SJCRH30 (cell line): ENCODE measurements at regions not wholly inside any gene's neighbourhood (a gene's known extent, or its start where the extent isn't known, plus 50 kb on each side); places are given as distances from the start of the nearest gene placed in this dataset.
"Not testable (repeated sequence)": the region's sequence is repeated elsewhere in the genome, so short reads cannot be mapped to it uniquely, and the experiment has no call there.

ENCODE experiments used
- DNase-seq, 2 experiments: peaks; one replicate each; pipeline ENCODE4 v3.0.0-alpha.2; 2015 to 2020
- H3K27ac ChIP-seq: fragments of 250-450 bp; sonication (Bioruptor Pico); 2 replicates; pipeline ENCODE4 v1.5.1; 2020; ENCODE audit warnings: mild to moderate bottlenecking, moderate library complexity
- H3K27me3 ChIP-seq: fragments of 250-450 bp; sonication (Bioruptor Pico); 2 replicates; pipeline ENCODE4 v1.5.1; 2020; ENCODE audit warnings: mild to moderate bottlenecking, moderate library complexity
- H3K36me3 ChIP-seq: fragments of 250-450 bp; sonication (Bioruptor Pico); 2 replicates; pipeline ENCODE4 v1.5.1; 2020; ENCODE audit warnings: mild to moderate bottlenecking, moderate library complexity
- H3K4me1 ChIP-seq: fragments of 250-450 bp; sonication (Bioruptor Pico); 2 replicates; pipeline ENCODE4 v1.5.1; 2020; ENCODE audit warnings: mild to moderate bottlenecking, moderate library complexity
- H3K4me3 ChIP-seq: fragments of 250-450 bp; sonication (Bioruptor Pico); 2 replicates; pipeline ENCODE4 v1.5.1; 2020; ENCODE audit warnings: mild to moderate bottlenecking, moderate library complexity
- H3K9me3 ChIP-seq: fragments of 250-450 bp; sonication (Bioruptor Pico); replicated peaks from 2 replicates; pipeline ENCODE4 v1.5.1; 2020; ENCODE audit warnings: mild to moderate bottlenecking, moderate library complexity

DNA sequence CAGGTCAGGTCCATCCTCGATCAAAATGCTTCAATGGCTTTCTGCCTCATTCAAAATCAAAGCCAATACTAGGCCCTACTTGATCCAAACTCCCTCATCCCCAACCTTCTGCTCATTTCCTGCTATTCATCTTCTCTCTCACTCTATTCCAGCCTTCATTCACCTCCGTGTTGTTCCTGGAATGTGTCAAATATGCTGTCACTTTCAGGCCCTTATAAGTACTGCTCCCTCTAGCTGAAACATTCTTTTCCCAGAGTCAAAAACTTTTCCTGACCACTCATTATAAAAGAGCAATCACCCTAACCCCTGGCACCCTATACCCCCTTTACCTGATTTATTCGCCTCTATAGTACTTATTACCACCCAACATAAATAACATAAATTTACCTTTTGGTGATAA, 303.7 kb upstream of the PMFBP1 start:
- no peak for DNase-seq
- Histone ChIP-seq H3K4me1 (peaks cover 8% of the 10 kb centered on the region; the same call in 1 of the 2 replicates), H3K27ac (no peak overlapping the region)

DNA sequence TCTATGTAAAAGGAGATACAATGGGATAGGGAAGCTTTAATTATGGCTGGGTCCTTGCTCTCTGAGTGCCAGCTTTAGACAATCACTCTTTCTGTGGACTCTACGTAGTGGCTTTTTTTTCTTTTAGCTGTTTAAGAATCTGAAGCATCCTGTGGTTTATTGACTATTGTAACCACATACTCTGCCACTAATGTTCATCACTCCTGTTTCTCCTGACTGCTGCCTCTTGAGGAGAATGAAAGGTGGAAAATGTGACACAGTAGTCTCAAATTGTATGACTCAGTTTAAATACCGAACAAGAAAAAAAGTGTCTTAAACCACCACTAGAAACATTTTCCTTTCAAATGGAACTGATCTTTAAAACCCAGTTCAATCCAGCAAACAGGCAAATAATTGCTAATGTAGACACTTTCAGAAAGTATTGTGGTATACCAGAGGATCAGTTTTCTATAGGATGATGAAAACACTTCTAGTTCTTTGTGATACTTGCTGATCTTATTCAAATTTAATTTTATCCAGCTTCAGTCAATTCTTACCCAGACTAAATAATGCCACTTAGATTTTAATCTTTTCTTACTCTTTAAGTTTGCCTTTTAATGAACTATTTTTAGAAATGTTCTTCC, 302.7 kb upstream of the PMFBP1 start:
- Histone ChIP-seq H3K27ac (no peak overlapping the region), H3K36me3 (no peaks in the 10 kb centered on the region), H3K4me3 (no peak overlapping the region), H3K9me3 (no peaks in the 10 kb centered on the region), H3K27me3 (no peaks in the 10 kb centered on the region), H3K4me1 (peaks cover 13% of the 10 kb centered on the region)
- peak; percentile 4 to 41 for DNase-seq

More for the DNA sequence above, 303.7 kb upstream of the PMFBP1 start:
- H3K4me3 ChIP-seq, result no peak overlapping the region
- H3K27me3 ChIP-seq, result no peaks in the 10 kb centered on the region
- H3K9me3 ChIP-seq, result no peaks in the 10 kb centered on the region
- H3K36me3 ChIP-seq, result no peaks in the 10 kb centered on the region

DNA sequence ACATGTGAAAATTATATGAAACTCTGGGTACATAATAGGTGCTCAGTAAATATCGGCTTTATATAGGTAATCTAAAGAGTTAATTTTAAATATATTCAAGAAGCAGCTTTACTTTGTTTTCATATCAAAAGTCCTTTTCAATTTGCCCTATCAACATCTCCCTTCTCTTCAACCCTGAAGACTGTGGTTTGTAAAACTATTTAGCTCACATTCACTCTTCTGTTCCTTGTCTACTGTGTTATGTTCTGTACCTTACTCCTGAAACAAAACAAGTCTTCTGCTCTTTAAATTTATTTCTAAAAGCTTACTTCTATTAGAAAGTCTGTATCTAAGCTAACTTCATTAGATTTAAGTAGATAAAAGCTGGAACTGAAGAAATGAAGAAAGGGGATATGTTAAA, 301.7 kb upstream of the PMFBP1 start:
- peaks cover 13% of the 10 kb centered on the region for H3K4me1 ChIP-seq
- no peaks in the 10 kb centered on the region for H3K27me3 ChIP-seq
- no peak for DNase-seq
- H3K4me3 ChIP-seq, result no peak overlapping the region
- H3K36me3 ChIP-seq, result no peaks in the 10 kb centered on the region
- no peaks in the 10 kb centered on the region for H3K9me3 ChIP-seq
- H3K27ac ChIP-seq, result no peak overlapping the region

DNA sequence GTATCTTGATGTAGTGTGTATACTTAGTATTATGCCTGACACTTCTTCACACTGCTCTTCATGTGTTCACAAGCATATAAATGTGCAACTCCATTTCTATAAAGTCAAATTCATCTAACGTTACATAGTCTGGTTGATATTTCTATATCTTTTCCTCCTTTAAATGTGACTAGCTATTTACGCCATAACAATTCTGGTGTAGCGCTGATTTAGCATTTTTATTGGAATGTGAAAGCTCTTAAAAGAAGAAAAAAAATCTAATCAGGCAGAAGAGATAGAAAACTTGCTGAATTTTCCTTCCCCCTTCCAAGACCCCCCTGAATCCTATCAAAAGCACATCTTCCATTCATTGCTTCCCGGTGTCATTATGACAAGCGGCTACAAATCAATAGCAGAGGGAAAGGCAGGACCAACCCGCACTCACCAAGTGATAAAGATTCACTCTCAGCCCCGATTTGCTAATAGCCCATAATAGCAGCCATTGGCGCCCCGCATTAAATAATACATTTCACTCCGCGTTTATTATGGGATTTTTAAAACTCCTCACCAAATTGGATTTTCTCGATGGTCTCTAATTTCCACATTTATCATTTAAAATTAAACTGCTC, 299.5 kb upstream of the PMFBP1 start:
- Histone ChIP-seq H3K9me3 (no peaks in the 10 kb centered on the region), H3K27ac (no peak overlapping the region), H3K27me3 (no peaks in the 10 kb centered on the region), H3K36me3 (no peaks in the 10 kb centered on the region), H3K4me1 (peaks cover 13% of the 10 kb centered on the region), H3K4me3 (no peak overlapping the region)
- no peak for DNase-seq

DNA sequence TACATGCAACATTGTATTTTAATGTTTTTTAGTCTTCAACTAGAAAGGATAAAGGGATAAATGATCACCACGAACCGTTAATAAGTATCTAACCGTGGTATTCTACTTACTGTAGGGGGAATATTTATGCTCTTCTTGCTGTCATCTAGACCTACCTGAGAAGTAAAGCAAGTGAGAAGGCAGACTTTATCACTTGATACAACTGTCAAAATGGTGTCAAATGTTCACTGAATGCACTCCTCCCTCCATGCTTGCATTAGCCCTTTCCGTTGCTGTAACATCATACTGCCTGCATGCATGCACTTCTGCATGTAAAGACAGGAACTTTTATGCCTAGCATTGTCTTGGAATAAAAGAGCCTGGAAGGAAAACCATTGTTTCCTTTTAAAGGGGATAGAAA, 298.6 kb upstream of the PMFBP1 start:
- DNase-seq, result no peak
- Histone ChIP-seq H3K4me3 (no peak overlapping the region), H3K27me3 (no peaks in the 10 kb centered on the region), H3K9me3 (no peaks in the 10 kb centered on the region), H3K4me1 (peaks cover 13% of the 10 kb centered on the region), H3K36me3 (no peaks in the 10 kb centered on the region), H3K27ac (peak overlapping the region; percentile 22; the same call in 1 of the 2 replicates)

DNA sequence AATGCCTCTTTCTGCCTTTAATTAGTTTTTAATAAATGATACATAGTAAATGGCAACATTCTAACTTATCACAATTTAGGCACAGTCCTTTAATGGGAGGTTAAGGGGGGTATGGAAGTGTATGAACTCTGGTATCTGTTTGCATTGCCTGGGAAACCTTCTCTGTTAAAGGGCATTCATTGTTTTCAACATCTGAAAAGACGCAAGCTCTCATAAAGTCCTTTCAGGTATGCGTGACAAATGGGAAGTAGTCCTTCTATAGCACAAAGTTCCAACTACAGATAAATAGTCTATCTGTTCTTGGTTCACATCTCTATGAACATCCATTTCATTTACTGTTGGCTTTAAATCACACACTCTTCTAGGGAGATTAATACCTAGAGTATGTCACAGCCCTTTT, 298.0 kb upstream of the PMFBP1 start:
- H3K9me3 ChIP-seq, result no peaks in the 10 kb centered on the region
- H3K27me3 ChIP-seq, result no peaks in the 10 kb centered on the region
- H3K4me1 ChIP-seq, result peaks cover 13% of the 10 kb centered on the region
- DNase-seq, result peak in 1 of 2 experiments; percentile 59
- H3K4me3 ChIP-seq, result no peak overlapping the region
- peak overlapping the region; percentile 22; the same call in 1 of the 2 replicates for H3K27ac ChIP-seq
- H3K36me3 ChIP-seq, result no peaks in the 10 kb centered on the region

DNA sequence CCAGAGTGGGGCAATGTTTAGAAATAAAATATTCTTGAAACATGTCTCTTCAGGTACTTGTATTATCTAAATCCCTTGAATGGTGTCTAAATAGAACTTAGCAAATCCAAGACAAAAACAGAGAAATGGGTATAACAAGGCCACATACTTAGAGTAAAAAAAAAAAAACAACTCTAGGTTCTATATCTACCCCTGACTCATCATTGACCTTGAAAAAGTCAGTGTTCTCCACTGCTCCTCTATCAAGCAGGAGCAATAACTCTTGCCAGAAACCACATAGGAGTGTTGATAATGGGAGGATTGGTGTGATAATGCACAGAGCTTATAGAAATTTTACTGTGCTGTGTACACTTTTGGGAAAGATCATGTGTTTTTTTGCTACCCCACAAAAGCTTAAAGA, 296.6 kb upstream of the PMFBP1 start:
- peak in 1 of 2 experiments; percentile 8 for DNase-seq
- Histone ChIP-seq H3K4me3 (no peak overlapping the region), H3K27ac (no peak overlapping the region), H3K9me3 (no peaks in the 10 kb centered on the region), H3K4me1 (peaks cover 5% of the 10 kb centered on the region), H3K36me3 (no peaks in the 10 kb centered on the region), H3K27me3 (no peaks in the 10 kb centered on the region)

DNA sequence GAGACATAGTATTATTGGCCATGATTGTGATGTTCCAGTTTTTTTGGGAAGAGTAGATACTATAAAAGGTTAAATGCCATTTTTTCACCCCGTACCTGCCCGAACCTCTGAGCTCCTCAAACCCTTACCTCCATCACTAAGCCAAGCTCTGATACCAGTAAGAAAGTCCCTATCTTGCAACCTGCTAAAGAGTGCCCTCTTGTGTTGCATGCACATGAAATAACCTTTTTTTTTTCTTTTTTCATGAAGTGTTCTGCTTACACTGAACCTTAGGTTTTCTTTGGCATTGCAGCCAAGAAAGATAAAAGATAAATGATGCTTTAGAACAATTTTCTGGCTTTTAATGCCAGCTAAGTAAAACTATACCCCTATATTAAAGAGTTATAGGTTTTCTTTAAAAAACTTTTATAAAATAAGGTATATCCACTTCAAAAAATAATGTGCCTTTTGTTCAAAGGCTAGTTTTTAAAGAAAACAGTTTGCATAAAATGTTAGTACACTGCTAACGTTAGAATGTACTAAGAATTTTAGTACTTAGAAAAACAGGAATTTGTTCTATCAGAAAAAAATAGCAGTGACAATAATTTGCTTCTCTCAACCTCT, 295.3 kb upstream of the PMFBP1 start:
- Histone ChIP-seq H3K36me3 (no peaks in the 10 kb centered on the region), H3K27me3 (no peaks in the 10 kb centered on the region)
- DNase-seq, result peak in 1 of 2 experiments; percentile 44

DNA sequence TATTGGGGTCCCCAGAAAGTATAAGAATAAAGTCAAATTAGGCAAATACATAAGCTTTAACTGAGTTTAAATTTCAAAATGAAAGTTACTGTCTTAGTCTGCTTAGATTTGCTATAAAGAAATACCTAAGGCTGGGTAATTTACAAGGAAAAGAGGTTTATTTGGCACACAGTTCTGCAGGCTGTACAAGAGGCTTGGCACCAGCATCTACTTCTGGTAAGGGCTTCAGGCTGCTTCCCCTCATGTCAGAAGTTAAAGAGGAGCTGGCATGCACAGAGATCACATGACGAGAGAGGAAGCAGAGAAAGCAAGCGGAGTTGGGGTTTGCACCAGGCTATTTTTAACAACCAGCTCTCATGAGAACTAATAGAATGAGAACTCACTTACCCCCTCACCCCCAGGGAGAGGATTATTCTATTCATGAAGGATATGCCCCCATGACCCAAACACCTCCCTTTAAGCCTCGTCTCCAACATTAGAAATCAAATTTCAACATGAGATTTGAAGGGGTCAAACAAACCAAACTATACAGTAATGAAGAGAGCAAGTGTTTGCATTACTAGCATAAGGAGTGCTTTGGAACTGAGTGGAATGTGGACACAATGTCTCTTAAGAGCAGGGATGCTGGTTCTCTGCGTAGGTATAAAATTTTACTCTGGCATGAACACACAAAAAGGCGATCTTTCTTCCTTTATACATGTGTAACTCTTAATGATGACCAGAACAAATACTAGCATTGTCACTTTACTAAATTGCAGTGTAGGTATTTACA, 292.8 kb upstream of the PMFBP1 start:
- H3K36me3 ChIP-seq, result no peaks in the 10 kb centered on the region

More for the DNA sequence above, 295.3 kb upstream of the PMFBP1 start:
- H3K4me3 ChIP-seq, result no peak overlapping the region
- peaks cover 5% of the 10 kb centered on the region for H3K4me1 ChIP-seq
- H3K27ac ChIP-seq, result no peak overlapping the region
- H3K9me3 ChIP-seq, result no peaks in the 10 kb centered on the region

DNA sequence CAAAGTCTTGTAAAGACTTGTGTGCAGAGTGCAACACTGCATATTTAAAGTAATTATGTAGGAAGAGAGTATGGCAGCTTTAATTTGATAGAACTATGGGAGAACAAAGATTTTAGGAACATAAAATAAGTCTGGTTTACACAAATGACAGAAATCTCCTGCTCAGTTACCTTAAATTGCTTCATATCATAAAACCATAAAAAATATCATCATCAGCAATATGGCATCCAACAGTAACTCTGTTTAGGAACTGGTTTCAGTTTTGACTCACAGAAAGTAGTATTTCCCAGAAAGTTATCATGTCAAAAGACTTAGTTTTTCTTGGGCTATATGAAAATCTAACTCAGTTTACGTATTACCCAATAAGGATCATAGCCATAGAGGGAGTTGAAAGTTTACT, 292.1 kb upstream of the PMFBP1 start:
- DNase-seq, result no peak

More for the DNA sequence above, 292.8 kb upstream of the PMFBP1 start:
- Histone ChIP-seq H3K9me3 (no peaks in the 10 kb centered on the region), H3K4me3 (no peak overlapping the region), H3K4me1 (peaks cover 2% of the 10 kb centered on the region), H3K27me3 (no peaks in the 10 kb centered on the region), H3K27ac (no peak overlapping the region)
- no peak for DNase-seq

DNA sequence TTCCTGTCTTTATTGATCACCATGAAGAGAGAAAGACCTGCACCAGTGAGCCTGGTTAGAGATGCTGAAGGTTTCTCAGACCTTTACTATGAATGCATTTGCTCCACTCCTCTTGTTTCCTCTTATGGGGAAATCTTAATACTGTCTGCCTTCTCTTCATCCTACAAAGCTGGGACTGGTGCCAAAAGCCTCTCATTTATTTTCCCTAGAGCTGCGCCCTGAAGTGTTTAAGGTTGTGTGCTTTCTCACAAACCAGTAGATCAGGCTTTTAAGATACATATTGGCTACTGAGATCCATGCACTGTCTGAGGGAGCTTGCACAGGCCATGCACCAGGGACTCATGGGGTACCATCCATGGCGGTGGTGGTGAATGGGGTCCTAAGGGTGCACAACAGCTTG, 286.1 kb upstream of the PMFBP1 start:
- Histone ChIP-seq H3K9me3 (no peaks in the 10 kb centered on the region), H3K27me3 (no peaks in the 10 kb centered on the region), H3K4me1 (no peaks in the 10 kb centered on the region), H3K27ac (no peak overlapping the region), H3K36me3 (no peaks in the 10 kb centered on the region), H3K4me3 (no peak overlapping the region)
- no peak for DNase-seq

More for the DNA sequence above, 292.1 kb upstream of the PMFBP1 start:
- Histone ChIP-seq H3K4me1 (no peaks in the 10 kb centered on the region), H3K27ac (no peak overlapping the region), H3K9me3 (no peaks in the 10 kb centered on the region), H3K4me3 (no peak overlapping the region), H3K27me3 (no peaks in the 10 kb centered on the region), H3K36me3 (no peaks in the 10 kb centered on the region)

DNA sequence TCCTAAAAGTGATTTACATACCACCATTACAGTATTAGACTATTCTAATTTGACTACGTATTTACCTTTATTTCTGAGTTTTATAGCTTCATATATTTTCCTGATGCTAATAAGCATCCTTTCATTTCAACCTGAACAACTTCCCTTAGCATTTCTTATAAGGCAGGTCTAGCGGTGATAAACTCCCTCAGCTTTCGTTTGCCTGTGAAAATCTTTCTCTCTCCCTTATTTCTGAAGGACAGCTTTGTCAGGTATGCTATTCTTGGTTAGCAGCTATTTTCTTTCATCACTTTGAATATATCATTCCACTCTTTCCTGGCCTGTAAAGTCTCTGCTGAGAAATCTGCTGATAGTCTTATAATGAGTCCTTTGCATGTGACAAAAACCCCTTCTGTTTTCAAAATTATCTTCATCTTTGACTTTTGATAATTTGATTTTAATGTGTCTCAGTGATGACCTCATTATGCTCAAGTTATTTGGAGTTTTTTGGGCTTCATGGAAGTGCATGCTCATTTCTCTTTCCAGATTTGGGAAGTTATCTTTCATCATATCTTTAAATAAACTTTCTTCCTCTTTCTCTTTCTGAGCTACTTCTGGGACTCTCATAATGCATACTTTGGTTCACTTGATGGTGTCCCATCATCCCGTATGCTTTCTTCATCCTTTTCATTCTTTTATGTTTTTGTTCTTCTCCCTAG, 285.4 kb upstream of the PMFBP1 start:
- no peak for DNase-seq
- H3K9me3 ChIP-seq, result no peaks in the 10 kb centered on the region
- H3K27ac ChIP-seq, result no peak overlapping the region
- H3K4me3 ChIP-seq, result no peak overlapping the region
- H3K36me3 ChIP-seq, result no peaks in the 10 kb centered on the region
- no peaks in the 10 kb centered on the region for H3K4me1 ChIP-seq
- H3K27me3 ChIP-seq, result no peaks in the 10 kb centered on the region

DNA sequence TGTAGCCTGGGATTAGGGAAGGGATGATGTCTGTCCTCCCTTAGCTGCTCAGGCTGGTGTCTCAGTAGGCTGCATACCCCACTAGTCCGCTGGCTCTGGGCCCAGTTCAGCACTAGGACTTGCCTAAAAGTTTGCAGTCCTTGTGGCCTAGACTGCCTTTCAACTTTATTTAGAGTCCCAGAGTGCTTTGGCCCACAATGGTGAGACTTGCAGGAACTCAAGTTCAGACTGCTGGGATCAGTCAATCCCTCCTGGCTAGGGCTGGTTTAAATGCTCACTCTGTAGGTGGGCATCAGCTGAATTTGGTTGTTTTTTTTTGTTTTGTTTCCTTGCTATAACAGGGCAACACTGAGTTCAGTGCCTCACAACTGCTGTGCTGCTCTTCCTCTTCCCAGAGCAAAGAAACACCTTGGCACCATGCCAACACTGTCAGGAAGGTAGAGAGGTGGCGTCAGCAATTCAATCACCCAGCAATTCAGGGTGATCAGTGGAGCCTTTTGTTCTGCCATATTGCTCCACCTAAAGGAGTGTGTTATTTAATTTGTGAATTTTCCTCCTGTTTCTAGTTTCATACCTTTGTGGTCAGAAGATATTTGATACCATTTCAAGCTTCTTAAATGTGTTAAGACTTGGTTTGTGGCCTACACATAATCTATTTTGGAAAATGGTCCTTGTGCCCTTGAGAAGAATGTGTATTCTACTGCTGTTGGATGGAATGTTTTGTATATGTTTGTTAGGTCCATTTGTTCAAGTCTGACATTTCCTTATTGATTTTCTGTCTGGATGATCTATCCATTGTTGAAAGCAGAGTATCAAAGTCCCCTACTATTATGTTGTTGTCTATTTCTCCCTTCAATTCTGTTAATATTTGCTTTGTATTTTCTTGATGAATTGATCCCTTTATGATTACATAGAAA, 284.0 kb upstream of the PMFBP1 start:
- peak in 1 of 2 experiments; percentile 22 for DNase-seq
- H3K9me3 ChIP-seq, result no peaks in the 10 kb centered on the region
- no peaks in the 10 kb centered on the region for H3K27me3 ChIP-seq
- H3K27ac ChIP-seq, result no peak overlapping the region
- H3K36me3 ChIP-seq, result no peaks in the 10 kb centered on the region
- no peak overlapping the region for H3K4me3 ChIP-seq
- no peaks in the 10 kb centered on the region for H3K4me1 ChIP-seq

DNA sequence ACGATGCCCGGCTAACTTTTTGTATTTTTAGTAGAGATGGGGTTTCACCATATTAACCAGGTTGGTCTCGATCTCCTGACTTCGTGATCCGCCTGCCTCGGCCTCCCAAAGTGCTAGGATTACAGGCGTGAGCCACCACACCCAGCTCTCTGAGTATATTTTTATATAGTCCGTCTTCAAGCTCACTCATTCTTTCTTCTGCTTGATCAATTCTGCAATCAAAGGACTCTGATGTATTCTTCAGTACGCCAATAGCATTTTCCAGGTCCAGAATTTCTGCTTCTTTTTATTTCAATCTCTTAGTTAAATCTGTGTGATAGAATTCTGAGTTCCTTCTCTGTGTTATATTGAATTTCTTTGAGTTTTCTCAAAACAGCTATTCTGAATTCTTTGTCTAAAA, 281.9 kb upstream of the PMFBP1 start:
- H3K36me3 ChIP-seq, DNase-seq, H3K9me3 ChIP-seq, H3K4me1 ChIP-seq, H3K4me3 ChIP-seq, H3K27me3 ChIP-seq, H3K27ac ChIP-seq: not testable (repeated sequence)
